ENCODE measurements at regions not wholly inside any gene's neighbourhood (a gene's known extent, or its start where the extent isn't known, plus 50 kb on each side); places are given as distances from the start of the nearest gene placed in this dataset.

GRCh38 chr16:52921104-52921503 lies 131.6 kb downstream of the CHD9NB start:
- no peak for TF ChIP-seq CTCF (IDR thresholded peaks at IDR 0.05)
- no peak for TF ChIP-seq SMC3 (IDR thresholded peaks at IDR 0.05)
- TF ChIP-seq BHLHE40 (IDR thresholded peaks at IDR 0.05; ENCODE audit: low read depth, low read length) = no peak
- TF ChIP-seq USF2 (IDR thresholded peaks at IDR 0.05) = no peak
- TF ChIP-seq ESRRA (IDR thresholded peaks at IDR 0.05; ENCODE audit: borderline replicate concordance, low read length) = no peak
- no peak for TF ChIP-seq RAD21 (conservative IDR thresholded peaks at IDR 0.05 in 1 of 2, IDR thresholded peaks at IDR 0.05 in 1 of 2)
- no peak for TF ChIP-seq CEBPB (IDR thresholded peaks at IDR 0.05)
- no peak for TF ChIP-seq POLR2A (IDR thresholded peaks at IDR 0.05; ENCODE audit: low read length)

All from A549 (cell line).